ENCODE measurements at regions not wholly inside any gene's neighbourhood (a gene's known extent, or its start where the extent isn't known, plus 50 kb on each side); places are given as distances from the start of the nearest gene placed in this dataset.
A peak's percentile ranks its signal among the peaks of the same experiment; 100 is the strongest.

- no peak for DNase-seq (ENCODE audit: low spot score)
Observed at GRCh38 chr1:62917314-62917713, 133.4 kb downstream of the ATG4C start.

GRCh38 chr1:62917805-62918204 is 133.9 kb downstream of the ATG4C start:
- no peak for DNase-seq (ENCODE audit: low spot score)

GRCh38 chr1:62918700-62919099 is 134.8 kb downstream of the ATG4C start:
- no peak for DNase-seq (ENCODE audit: low spot score)

DNA sequence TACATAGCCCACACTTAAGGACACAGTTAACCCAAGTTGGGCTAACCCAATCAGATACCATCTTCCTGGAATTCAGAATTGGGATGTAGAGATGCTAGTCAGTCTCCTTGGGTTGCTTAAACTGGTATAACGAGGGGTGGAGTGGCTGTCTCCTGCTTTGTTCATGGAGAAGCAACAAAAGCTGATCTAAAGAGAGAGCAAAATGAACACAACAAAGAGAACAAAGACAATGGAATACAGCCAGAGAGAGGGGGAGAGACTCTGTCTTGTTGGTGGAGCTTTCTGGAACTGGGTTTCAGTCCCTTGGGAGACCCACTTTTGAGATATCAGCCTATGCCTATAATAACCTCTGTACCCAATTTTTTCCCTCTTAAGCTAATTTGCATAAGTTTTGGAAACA is 138.1 kb downstream of the ATG4C start:
- DNase-seq (ENCODE audit: low spot score), result no peak

DNA sequence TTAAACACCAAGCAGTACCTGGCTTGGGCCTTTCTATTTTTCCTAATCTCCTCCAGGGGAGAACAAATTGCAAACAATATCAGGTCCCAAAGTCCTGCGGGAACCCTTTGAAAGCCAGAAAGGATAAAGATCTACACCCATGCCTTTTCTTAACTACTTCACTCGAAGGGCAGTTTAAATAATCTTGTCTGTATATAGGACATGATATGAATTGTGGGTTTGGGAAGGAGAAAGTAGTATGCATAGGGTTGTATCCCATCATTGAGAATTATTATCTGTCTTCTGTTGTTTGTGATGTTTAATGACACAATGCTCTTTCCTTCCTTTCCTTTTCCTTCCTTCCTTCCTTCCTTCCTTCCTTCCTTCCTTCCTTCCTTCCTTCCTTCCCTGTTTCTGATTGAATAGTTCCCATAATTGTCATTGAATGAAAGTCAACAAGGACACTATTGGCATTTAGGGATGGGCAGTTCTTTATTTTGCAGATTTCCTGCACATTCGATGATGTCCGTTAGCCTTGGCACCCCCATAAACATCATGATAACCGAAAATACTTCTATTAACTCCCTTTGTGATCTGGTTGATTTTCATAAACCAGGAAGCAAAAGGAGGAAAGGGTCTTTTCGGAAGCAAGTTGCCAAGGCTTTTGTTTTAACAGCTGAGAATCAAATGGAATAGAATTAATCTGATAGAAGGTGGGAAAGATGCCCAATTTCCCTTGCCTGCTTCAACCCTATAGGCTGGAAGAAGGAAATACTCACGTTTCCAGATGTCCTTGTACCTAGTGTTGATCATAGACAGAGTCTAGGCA is 141.3 kb downstream of the ATG4C start:
- DNase-seq (ENCODE audit: low spot score), result no peak

GRCh38 chr1:62926681-62927252 is 142.8 kb downstream of the ATG4C start:
- DNase-seq (ENCODE audit: low spot score), result no peak

DNA sequence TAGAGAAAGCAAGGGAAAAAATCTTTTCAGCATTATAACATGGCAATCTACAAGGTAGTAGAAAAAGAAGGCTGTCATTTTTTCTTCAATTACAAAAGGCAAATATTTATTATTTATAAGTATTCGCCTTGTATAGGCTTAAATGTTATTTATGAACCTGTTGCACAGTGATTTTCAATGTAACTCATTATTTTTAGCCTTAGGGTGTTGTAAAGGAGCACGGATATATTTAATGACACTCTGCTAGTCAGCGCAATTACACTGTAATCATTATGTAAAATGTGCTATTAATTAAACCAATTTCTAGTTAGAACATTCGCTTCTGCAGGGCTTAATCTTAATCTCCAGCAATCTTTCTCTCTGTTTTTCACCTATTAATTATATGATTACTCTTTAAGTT is 145.0 kb downstream of the ATG4C start:
- DNase-seq (ENCODE audit: low spot score), result no peak

GRCh38 chr1:62937634-62938296 is 153.8 kb downstream of the ATG4C start:
- DNase-seq (ENCODE audit: low spot score), result no peak

DNA sequence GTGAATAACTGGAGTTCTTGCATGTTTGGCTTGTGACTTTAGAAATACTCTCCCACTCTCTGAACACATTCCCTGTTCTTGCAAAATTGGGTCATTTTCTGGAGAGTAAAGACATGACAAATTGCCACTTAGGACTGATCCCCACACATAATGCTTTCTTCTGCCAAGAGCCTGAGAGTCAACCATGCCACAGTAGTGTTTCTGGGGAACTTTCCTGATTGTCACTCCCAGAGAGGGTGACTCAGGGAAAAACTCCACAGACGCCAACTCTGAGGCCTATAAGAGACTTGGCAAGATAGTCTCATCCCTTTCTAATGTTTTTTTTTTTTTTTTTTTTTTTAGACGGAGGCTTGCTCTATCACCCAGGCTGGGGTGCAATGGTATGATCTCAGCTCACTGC is 157.8 kb downstream of the ATG4C start:
- no peak for DNase-seq (ENCODE audit: low spot score)

GRCh38 chr1:62946511-62946910 is 162.6 kb downstream of the ATG4C start:
- no peak for DNase-seq (ENCODE audit: low spot score)

- no peak for DNase-seq (ENCODE audit: low spot score)
Observed at GRCh38 chr1:62951428-62951827, 167.5 kb downstream of the ATG4C start.

DNA sequence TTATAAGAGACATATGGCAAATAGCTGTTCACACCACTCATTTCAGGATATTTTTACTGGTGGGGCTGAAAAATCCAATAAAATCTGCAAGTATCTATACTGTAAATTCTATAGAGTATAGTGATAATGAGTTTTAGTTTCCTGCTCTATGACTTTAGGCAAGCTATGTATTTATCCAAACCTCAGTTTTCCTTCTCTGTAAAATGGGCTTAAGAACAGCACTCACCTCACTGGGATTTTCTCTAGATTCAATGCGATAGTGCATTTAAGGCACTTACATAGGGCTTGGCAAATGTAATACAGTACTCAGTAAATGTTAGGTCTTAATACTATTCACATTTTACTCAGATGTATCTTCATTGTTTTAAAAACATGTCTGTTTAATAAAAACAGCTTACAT is 168.7 kb downstream of the ATG4C start:
- no peak for DNase-seq (ENCODE audit: low spot score)

GRCh38 chr1:62953633-62954032 is 169.7 kb downstream of the ATG4C start:
- no peak for DNase-seq (ENCODE audit: low spot score)

DNA sequence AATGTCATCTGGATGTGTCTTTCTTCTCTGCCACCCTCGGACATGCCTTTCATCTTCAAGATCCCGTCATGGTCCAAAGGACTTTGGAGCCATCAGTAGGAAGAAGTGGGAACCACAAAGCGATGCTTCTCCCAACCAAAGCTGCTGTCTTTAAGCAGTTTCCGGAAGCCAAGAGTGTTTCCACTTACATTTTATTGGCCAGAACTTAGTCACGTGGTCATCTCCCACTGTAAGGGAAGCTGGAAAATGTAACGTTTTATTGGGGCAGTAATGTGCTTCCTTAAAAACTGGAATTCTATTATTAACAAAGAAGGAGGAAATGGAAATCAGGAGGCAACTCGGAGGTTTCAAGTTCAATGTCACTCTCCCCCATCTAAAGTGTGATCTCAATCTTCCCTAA is 170.8 kb downstream of the ATG4C start:
- no peak for DNase-seq (ENCODE audit: low spot score)

DNA sequence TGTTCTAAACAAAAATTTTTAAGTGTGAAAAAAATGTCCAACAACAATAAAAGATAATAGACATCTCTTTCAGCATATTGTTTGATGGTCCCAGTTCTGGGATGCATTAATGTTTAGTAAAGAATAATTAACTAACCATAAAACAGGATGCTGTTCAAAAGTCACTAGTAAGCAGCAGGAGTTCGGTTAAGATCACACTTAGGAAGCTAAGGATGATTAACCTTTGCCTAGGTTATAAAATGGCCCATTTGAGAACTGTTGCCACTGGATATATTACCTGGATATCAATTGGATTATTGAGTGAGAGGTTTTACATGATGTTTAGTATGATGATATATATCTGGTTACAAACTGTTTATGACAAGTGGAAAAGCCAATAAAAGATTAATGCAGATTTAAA is 171.7 kb downstream of the ATG4C start:
- no peak for DNase-seq (ENCODE audit: low spot score)

- no peak for DNase-seq (ENCODE audit: low spot score)
Observed at GRCh38 chr1:62962014-62962812, 178.3 kb downstream of the ATG4C start.

GRCh38 chr1:62962901-62963776 is 179.2 kb downstream of the ATG4C start:
- DNase-seq (ENCODE audit: low spot score), result peak; percentile 2

DNA sequence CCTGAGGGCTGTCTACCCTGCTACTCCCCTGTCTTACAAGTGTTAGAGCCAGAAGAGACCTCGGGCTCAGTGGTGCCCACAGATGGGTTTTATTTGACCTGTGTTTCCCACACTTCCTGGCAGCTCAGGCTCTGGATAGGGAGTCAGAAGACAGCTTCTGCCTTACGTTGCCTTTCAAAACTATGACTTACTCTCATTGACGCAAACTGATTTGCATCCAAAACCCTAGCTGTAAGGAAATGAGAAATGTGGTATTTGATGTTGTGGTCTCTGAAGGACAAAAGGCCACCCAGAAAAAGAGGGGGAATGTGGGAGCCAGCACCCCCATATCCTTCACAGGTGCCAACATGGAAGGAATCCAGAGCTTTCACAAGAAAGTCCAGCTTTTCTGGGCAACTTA is 180.2 kb downstream of the ATG4C start:
- no peak for DNase-seq (ENCODE audit: low spot score)

- DNase-seq (ENCODE audit: low spot score), result no peak
Observed at GRCh38 chr1:62967031-62967430, 183.1 kb downstream of the ATG4C start.

DNA sequence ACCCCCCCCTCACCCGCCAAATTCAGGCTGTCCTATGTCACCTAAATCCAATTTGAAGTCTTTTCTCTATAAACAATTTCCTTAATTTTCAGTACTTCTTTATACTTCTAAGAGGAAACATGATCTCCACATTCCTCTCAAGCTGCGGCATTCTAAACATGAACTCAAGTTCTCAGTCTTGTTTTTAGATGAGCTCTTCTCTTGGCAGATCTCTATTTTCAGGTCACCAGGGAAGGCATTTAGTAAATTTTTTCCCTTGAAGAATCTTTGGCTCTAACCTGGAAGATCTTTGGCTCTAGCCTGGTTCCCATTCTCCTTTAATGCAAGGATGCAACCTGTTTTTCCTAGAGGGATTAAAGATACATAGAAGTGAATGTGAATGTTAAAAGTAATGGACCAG is 193.4 kb downstream of the ATG4C start:
- no peak for DNase-seq (ENCODE audit: low spot score)

- no peak for DNase-seq (ENCODE audit: low spot score)
Observed at GRCh38 chr1:62978741-62979140, 194.8 kb downstream of the ATG4C start.

DNA sequence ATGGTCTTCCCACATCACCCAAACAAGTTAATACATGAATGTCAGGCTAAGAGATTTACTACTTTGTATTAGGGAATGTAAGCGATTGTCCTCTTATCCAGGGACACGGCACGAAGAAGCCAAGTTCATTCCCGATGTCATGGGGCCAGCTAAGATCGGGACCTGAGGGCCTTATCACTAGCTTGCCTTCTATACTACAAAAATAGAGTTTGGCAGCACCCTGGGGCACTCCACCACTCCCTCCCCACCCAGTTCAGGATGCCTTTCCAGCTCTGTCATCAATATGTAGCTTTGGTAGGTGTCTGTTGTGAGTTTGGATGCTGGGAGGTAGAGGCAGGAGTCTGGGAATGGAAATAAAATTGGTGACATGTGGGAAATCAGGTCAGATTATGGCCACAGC is 197.5 kb downstream of the ATG4C start:
- DNase-seq (ENCODE audit: low spot score), result no peak
